KMS-11 (cell line): ENCODE measurements at regions not wholly inside any gene's neighbourhood (a gene's known extent, or its start where the extent isn't known, plus 50 kb on each side); places are given as distances from the start of the nearest gene placed in this dataset.

Experiments
- H2AFZ ChIP-seq: fragments of 200-600 bp; sonication (generic); 2 replicates; pipeline ENCODE4 v1.6.1; 2016; ENCODE audit warnings: antibody characterized with exemption, mixed run types, low read depth
- H3K27ac ChIP-seq: fragments of 200-600 bp; sonication (generic); 2 replicates; pipeline ENCODE4 v1.6.1; 2016; ENCODE audit warnings: mild to moderate bottlenecking, mixed run types
- H3K27me3 ChIP-seq: fragments of 200-600 bp; sonication (generic); 2 replicates; pipeline ENCODE4 v1.6.1; 2017; ENCODE audit warnings: mild to moderate bottlenecking, low read depth, mixed run types, moderate library complexity; ENCODE audit not compliant: insufficient read depth
- H3K36me3 ChIP-seq: fragments of 200-600 bp; sonication (generic); 2 replicates; pipeline ENCODE4 v1.6.1; 2017; ENCODE audit warnings: mild to moderate bottlenecking, mixed run types; ENCODE audit not compliant: insufficient read depth
- H3K4me1 ChIP-seq: fragments of 200-600 bp; sonication (generic); 2 replicates; pipeline ENCODE4 v1.6.1; 2016; ENCODE audit warnings: mild to moderate bottlenecking, low read depth, mixed run types; ENCODE audit not compliant: poor library complexity, severe bottlenecking
- H3K4me2 ChIP-seq: fragments of 200-600 bp; sonication (generic); 2 replicates; pipeline ENCODE4 v1.7.0; 2016; ENCODE audit warnings: mild to moderate bottlenecking, mixed run types
- H3K4me3 ChIP-seq: fragments of 200-600 bp; sonication (generic); IDR thresholded peaks from 2 replicates; pipeline ENCODE4 v1.6.1; 2017; ENCODE audit warnings: low read depth, low read length, mixed read lengths; ENCODE audit not compliant: insufficient read depth
- H3K79me2 ChIP-seq: fragments of 200-600 bp; sonication (generic); 2 replicates; pipeline ENCODE4 v1.6.1; 2016; ENCODE audit warnings: low read depth, mixed run types; ENCODE audit not compliant: insufficient read depth
- H3K9ac ChIP-seq: fragments of 200-600 bp; sonication (generic); 2 replicates; pipeline ENCODE4 v1.6.1; 2016; ENCODE audit warnings: mild to moderate bottlenecking, mixed run types
- H4K20me1 ChIP-seq: fragments of 200-600 bp; sonication (generic); 2 replicates; pipeline ENCODE4 v1.6.1; 2016; ENCODE audit warnings: mild to moderate bottlenecking, mixed run types; ENCODE audit not compliant: insufficient read depth
- TF ChIP-seq, protein P1 (sequence below): fragments of 200-600 bp; sonication (generic); conservative IDR thresholded peaks from 2 replicates; pipeline ENCODE4 v1.6.1; 2017; ENCODE audit warnings: low read depth, mild to moderate bottlenecking, antibody characterized with exemption, low read length, moderate library complexity, mixed read lengths

DNA sequence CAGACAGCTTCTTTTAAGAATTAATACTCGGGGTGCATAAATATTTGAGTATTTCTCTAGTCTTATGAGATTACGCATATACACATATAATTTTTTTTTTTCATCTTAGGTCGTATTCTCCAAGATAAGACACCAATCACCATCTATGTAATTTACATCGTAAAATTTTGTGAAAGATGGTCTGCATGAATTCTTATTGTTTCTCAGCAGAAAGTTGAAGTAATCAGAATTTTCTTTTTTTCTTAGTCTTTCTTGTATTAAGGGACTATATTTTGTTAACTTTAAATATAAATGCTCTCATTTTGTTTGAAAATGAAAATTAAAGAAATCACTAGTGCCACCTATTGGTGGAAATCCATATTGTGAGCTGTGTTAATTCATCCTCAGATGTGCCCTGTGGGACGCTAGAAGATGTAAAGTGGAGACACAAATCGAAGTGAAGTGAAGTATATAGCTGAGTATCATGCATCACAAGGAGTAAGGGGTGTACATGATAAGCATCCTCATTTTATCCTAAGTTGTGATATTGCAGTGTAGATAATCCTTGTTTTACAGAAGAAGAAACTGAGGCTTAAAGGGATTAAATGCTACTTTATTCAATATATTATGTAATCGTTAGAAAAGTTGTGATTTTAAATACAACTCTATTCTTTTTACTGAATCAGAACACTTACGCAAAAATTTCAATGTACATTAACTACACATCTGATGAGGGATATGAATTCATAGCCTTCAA lies 2084.3 kb downstream of the LRRC4C start:
- Histone ChIP-seq H3K4me1 (peaks cover 4% of the 10 kb centered on the region), H2AFZ (no peak overlapping the region), H3K9ac (no peak overlapping the region), H3K36me3 (no peaks in the 10 kb centered on the region), H3K79me2 (no peaks in the 10 kb centered on the region), H3K27me3 (no peaks in the 10 kb centered on the region), H3K4me3 (no peak overlapping the region), H3K27ac (no peak overlapping the region), H4K20me1 (no peaks in the 10 kb centered on the region), H3K4me2 (no peak overlapping the region)
- TF ChIP-seq, protein P1, sequence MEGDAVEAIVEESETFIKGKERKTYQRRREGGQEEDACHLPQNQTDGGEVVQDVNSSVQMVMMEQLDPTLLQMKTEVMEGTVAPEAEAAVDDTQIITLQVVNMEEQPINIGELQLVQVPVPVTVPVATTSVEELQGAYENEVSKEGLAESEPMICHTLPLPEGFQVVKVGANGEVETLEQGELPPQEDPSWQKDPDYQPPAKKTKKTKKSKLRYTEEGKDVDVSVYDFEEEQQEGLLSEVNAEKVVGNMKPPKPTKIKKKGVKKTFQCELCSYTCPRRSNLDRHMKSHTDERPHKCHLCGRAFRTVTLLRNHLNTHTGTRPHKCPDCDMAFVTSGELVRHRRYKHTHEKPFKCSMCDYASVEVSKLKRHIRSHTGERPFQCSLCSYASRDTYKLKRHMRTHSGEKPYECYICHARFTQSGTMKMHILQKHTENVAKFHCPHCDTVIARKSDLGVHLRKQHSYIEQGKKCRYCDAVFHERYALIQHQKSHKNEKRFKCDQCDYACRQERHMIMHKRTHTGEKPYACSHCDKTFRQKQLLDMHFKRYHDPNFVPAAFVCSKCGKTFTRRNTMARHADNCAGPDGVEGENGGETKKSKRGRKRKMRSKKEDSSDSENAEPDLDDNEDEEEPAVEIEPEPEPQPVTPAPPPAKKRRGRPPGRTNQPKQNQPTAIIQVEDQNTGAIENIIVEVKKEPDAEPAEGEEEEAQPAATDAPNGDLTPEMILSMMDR, result peak; percentile 44

DNA sequence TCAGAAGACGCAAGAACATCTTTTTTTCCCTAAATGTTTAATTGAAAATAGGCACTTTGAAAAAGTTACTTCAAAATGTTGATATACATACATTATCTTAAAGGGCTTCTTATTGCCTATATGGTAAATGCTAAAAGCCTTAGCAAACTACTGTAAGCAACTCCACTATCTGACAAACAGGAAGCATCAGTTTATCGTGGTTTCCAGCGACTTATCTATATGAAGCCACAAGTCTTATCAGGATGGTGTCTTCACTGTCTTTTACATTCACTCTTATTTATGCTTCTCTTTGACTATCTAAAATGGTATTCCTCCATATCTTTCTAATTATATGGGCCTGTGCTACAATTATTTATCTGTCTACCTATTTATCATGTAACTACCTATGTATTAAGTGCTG lies 2091.9 kb downstream of the LRRC4C start:
- no peak overlapping the region for H3K4me2 ChIP-seq

DNA sequence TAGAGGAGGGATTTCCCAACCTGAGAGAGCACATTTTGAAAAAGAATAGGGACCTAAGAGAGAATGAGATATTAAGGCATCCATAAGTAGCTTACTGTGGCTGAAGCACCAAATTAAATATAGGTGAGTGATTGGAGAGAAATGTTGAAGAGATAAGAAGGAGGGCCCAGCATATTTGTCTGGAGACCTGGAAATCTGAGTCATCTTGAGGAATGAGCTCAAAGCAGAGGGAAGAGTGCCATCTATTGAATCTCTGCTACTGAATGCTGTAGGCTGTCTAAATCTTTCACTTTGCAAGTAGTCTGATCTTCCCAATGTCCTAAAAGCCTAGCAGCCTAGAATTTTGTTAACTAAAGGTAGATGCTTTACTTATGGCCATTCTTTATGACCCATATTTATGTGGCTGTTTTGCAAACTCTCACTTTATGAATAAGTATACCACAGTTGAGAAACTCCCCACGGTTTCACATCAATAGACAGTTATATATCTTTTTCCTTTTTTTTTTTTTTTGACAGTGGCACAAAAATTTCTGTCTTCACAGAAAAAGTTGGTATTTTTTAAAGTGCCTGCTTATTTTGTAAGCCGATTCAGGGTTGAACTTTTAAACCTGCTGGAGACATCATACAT lies 2093.5 kb downstream of the LRRC4C start:
- H3K27me3 ChIP-seq, result no peaks in the 10 kb centered on the region
- TF ChIP-seq, protein P1, result no peak
- no peak overlapping the region for H3K9ac ChIP-seq
- no peak overlapping the region for H3K4me3 ChIP-seq
- no peaks in the 10 kb centered on the region for H4K20me1 ChIP-seq
- H3K4me2 ChIP-seq, result no peak overlapping the region
- H2AFZ ChIP-seq, result no peak overlapping the region
- no peaks in the 10 kb centered on the region for H3K79me2 ChIP-seq
- no peaks in the 10 kb centered on the region for H3K36me3 ChIP-seq
- H3K27ac ChIP-seq, result no peak overlapping the region
- H3K4me1 ChIP-seq, result no peaks in the 10 kb centered on the region

More for the DNA sequence above, 2091.9 kb downstream of the LRRC4C start:
- no peak overlapping the region for H3K27ac ChIP-seq
- no peaks in the 10 kb centered on the region for H3K36me3 ChIP-seq
- TF ChIP-seq, protein P1, result no peak
- H3K27me3 ChIP-seq, result no peaks in the 10 kb centered on the region
- no peaks in the 10 kb centered on the region for H3K79me2 ChIP-seq
- H3K9ac ChIP-seq, result no peak overlapping the region
- peaks cover 4% of the 10 kb centered on the region for H3K4me1 ChIP-seq
- no peak overlapping the region for H3K4me3 ChIP-seq
- no peak overlapping the region for H2AFZ ChIP-seq
- H4K20me1 ChIP-seq, result no peaks in the 10 kb centered on the region

DNA sequence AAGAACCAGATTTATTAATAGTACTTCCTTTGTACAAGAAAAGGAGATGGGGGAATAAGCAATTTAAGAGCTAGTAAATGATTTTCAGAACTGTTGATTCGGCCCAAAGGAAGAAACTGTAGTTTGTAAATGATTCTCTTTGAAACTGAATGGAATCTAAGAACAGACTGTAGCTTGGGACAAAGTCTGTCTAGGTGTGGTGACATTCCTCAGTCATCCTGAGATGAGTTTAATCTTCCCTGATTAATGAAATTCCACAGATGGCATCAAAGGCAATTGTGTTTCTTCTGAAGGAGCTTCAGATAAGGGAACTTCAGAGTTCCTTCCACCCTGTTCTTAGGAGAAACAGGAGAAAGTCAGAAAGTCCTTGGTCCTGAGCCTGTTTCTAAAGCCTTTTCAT lies 2095.9 kb downstream of the LRRC4C start:
- Histone ChIP-seq H3K36me3 (no peaks in the 10 kb centered on the region), H3K4me3 (no peak overlapping the region), H4K20me1 (no peaks in the 10 kb centered on the region), H3K9ac (no peak overlapping the region), H3K27me3 (no peaks in the 10 kb centered on the region), H3K79me2 (no peaks in the 10 kb centered on the region), H3K4me2 (no peak overlapping the region), H3K27ac (no peak overlapping the region), H3K4me1 (no peaks in the 10 kb centered on the region), H2AFZ (no peak overlapping the region)
- TF ChIP-seq, protein P1, result no peak
